ENCODE measurements at regions not wholly inside any gene's neighbourhood (a gene's known extent, or its start where the extent isn't known, plus 50 kb on each side); places are given as distances from the start of the nearest gene placed in this dataset.

DNA sequence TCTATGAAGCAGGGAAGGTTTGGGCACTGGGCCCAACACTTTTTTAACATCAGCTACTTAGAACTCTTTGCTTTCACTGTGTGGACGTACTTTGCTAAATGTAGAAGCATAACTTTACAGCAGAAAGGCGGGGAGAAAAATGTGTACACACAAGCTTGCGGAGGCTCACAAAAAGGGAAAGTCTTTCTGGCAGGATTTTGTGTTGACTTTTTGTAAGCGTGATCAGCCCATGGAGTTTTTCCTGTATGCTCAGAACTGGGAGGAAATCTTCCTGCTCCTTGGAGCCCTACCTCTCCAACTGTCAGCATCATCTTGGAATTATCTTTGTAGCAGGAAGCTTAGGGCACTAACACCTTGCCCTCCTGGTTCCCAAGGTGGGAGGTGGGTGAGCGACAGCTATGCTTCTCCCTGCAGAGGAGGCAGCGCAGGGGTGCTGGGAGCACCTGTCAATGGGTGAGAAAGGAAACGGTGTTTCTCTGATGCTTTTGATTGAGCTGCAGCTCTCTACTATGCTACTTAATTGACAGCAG lies 321.9 kb downstream of the GADD45G start:
- TF ChIP-seq, protein P1, sequence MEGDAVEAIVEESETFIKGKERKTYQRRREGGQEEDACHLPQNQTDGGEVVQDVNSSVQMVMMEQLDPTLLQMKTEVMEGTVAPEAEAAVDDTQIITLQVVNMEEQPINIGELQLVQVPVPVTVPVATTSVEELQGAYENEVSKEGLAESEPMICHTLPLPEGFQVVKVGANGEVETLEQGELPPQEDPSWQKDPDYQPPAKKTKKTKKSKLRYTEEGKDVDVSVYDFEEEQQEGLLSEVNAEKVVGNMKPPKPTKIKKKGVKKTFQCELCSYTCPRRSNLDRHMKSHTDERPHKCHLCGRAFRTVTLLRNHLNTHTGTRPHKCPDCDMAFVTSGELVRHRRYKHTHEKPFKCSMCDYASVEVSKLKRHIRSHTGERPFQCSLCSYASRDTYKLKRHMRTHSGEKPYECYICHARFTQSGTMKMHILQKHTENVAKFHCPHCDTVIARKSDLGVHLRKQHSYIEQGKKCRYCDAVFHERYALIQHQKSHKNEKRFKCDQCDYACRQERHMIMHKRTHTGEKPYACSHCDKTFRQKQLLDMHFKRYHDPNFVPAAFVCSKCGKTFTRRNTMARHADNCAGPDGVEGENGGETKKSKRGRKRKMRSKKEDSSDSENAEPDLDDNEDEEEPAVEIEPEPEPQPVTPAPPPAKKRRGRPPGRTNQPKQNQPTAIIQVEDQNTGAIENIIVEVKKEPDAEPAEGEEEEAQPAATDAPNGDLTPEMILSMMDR (IDR thresholded peaks at IDR 0.05; ENCODE audit: low read length): no peak
- TF ChIP-seq EZH2phosphoT487 (IDR thresholded peaks at IDR 0.05; ENCODE audit: low read length) (no peak), EZH2 (optimal IDR thresholded peaks at IDR 0.05; ENCODE audit: low read depth, low read length) (no peak)
